ENCODE measurements at regions not wholly inside any gene's neighbourhood (a gene's known extent, or its start where the extent isn't known, plus 50 kb on each side); places are given as distances from the start of the nearest gene placed in this dataset.

DNA sequence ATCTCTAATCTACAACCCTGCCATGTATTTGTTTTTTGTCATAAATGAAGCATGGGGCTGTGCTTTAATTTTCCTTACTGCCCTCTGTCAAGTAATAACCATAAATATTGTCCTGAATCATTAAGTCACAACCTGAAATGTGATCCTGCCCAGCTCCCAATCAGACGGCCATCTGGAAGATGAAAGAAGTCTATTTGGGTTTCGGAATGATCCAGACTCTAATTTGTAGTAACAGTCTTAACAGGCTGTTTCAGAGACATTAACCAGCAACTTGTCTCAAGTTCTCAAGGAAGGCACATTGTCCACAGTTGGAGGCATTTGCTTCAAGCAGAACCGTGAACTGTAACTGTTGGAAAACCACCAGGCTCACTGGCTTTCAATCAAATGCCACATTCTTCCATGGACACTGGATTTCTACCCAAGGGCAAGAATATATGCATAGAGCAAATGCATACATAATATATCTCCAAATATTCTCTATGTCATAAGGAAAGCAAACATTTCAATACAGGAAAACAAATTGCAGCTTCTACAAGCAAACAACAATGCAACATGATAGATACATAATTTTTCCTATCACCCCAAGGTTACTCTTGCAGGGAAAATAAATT is 405.2 kb upstream of the NPVF start:
- TF ChIP-seq ZNF274 (IDR thresholded peaks at IDR 0.05; ENCODE audit: low read depth, low read length) = no peak
- no peak for TF ChIP-seq YY1 (IDR thresholded peaks at IDR 0.05; ENCODE audit: insufficient read depth, insufficient read length)

Data from NT2/D1 (cell line).